DND-41 (cell line): ENCODE measurements at regions not wholly inside any gene's neighbourhood (a gene's known extent, or its start where the extent isn't known, plus 50 kb on each side); places are given as distances from the start of the nearest gene placed in this dataset.

Source experiments
- CTCF ChIP-seq: IDR thresholded peaks from 2 replicates; pipeline ENCODE4 v1.5.1; 2012; ENCODE audit warnings: borderline replicate concordance, low read length, moderate library complexity, mild to moderate bottlenecking; ENCODE audit not compliant: poor library complexity, severe bottlenecking; ENCODE audit errors: extremely low read depth
- EZH2 ChIP-seq: IDR thresholded peaks from 3 replicates; pipeline ENCODE4 v1.6.1; 2012; ENCODE audit warnings: borderline replicate concordance, low read depth, mild to moderate bottlenecking, moderate library complexity, low read length, inconsistent platforms; ENCODE audit not compliant: severe bottlenecking

GRCh38 chr12:111158992-111159391 is 209.9 kb downstream of the PHETA1 start:
- no peak for TF ChIP-seq CTCF
- TF ChIP-seq EZH2, result no peak
